Mucosa of rectum (tissue), 2 donors: ENCODE measurements at regions not wholly inside any gene's neighbourhood (a gene's known extent, or its start where the extent isn't known, plus 50 kb on each side); places are given as distances from the start of the nearest gene placed in this dataset.

Source experiments
- H3K27ac ChIP-seq, 2 donors: one replicate each; pipeline ENCODE4 v1.7.0; 2013; ENCODE audit warnings: inconsistent platforms in 2 of 2, low read depth in 2 of 2, low read length in 2 of 2
- H3K27me3 ChIP-seq, 2 donors: one replicate each; pipeline ENCODE4 v1.7.0; 2013; ENCODE audit warnings: low read length in 2 of 2; ENCODE audit not compliant: control insufficient read depth in 2 of 2, insufficient read depth in 2 of 2
- H3K36me3 ChIP-seq, 2 donors: one replicate each; pipeline ENCODE4 v1.7.0; 2013; ENCODE audit warnings: low read length in 2 of 2; ENCODE audit not compliant: control insufficient read depth in 2 of 2, insufficient read depth in 2 of 2
- H3K4me1 ChIP-seq, 2 donors: one replicate each; pipeline ENCODE4 v1.7.0; 2013; ENCODE audit warnings: low read length in 2 of 2, mild to moderate bottlenecking in 1 of 2; ENCODE audit not compliant: control insufficient read depth in 2 of 2, insufficient read depth in 2 of 2
- H3K4me3 ChIP-seq, 2 donors: one replicate each; pipeline ENCODE4 v1.7.0; 2013; ENCODE audit warnings: low read length in 2 of 2
- H3K9ac ChIP-seq, 2 donors: one replicate each; pipeline ENCODE4 v1.7.0; 2013; ENCODE audit warnings: low read length in 2 of 2, low read depth in 1 of 2, mild to moderate bottlenecking in 1 of 2
- H3K9me3 ChIP-seq, 2 donors: one replicate each; pipeline ENCODE4 v1.7.0; 2013; ENCODE audit warnings: low read length in 2 of 2; ENCODE audit not compliant: control insufficient read depth in 2 of 2
- donor health status: healthy.
- donor health status: Normal muscosa, but diverticular disease.

- Histone ChIP-seq H3K27ac (peak overlapping the region; percentile 80 to 83), H3K4me3 (peak overlapping the region; percentile 56 to 66), H3K27me3 (no peaks in the 10 kb centered on the region), H3K4me1 (peaks cover 43 to 59% of the 10 kb centered on the region in 2 donors), H3K9ac (peak overlapping the region; percentile 73 to 81), H3K36me3 (no peaks in the 10 kb centered on the region), H3K9me3 (no peaks in the 10 kb centered on the region)
Measured at GRCh38 chr20:50378170-50379000, 131.8 kb upstream of the PTPN1 start.

- peaks cover 44 to 57% of the 10 kb centered on the region in 2 donors for H3K4me1 ChIP-seq
- peak overlapping the region; percentile 56 to 66 for H3K4me3 ChIP-seq
- no peaks in the 10 kb centered on the region for H3K9me3 ChIP-seq
- no peaks in the 10 kb centered on the region for H3K36me3 ChIP-seq
- H3K27ac ChIP-seq: peak overlapping the region; percentile 80 to 83
- no peaks in the 10 kb centered on the region for H3K27me3 ChIP-seq
- H3K9ac ChIP-seq: peak overlapping the region; percentile 73 to 81
Measured at GRCh38 chr20:50379049-50379990, 130.9 kb upstream of the PTPN1 start.

- no peak overlapping the region for H3K4me3 ChIP-seq
- H3K36me3 ChIP-seq: no peaks in the 10 kb centered on the region
- H3K4me1 ChIP-seq: peaks cover 44 to 55% of the 10 kb centered on the region in 2 donors
- H3K9ac ChIP-seq: peak overlapping the region; percentile 43 to 52
- H3K27ac ChIP-seq: peak overlapping the region; percentile 80 to 83
- H3K27me3 ChIP-seq: no peaks in the 10 kb centered on the region
- no peaks in the 10 kb centered on the region for H3K9me3 ChIP-seq
Measured at GRCh38 chr20:50379991-50380696, 130.0 kb upstream of the PTPN1 start.

GRCh38 chr20:50380697-50381040 is 129.5 kb upstream of the PTPN1 start:
- peak overlapping the region in 1 of 2 donors; percentile 38 for H3K9ac ChIP-seq
- peaks cover 44 to 55% of the 10 kb centered on the region in 2 donors for H3K4me1 ChIP-seq

GRCh38 chr20:50381075-50381732 is 129.0 kb upstream of the PTPN1 start:
- Histone ChIP-seq H3K9me3 (no peaks in the 10 kb centered on the region), H3K36me3 (no peaks in the 10 kb centered on the region), H3K27me3 (no peaks in the 10 kb centered on the region), H3K4me1 (peaks cover 44 to 55% of the 10 kb centered on the region in 2 donors), H3K4me3 (no peak overlapping the region), H3K9ac (peak overlapping the region in 1 of 2 donors; percentile 38), H3K27ac (peak overlapping the region; percentile 74 to 91)

More at GRCh38 chr20:50380697-50381040, 129.5 kb upstream of the PTPN1 start:
- H3K27ac ChIP-seq: no peak overlapping the region
- no peaks in the 10 kb centered on the region for H3K9me3 ChIP-seq
- H3K36me3 ChIP-seq: no peaks in the 10 kb centered on the region
- H3K4me3 ChIP-seq: no peak overlapping the region
- no peaks in the 10 kb centered on the region for H3K27me3 ChIP-seq

GRCh38 chr20:50381771-50382593 is 128.2 kb upstream of the PTPN1 start:
- Histone ChIP-seq H3K9ac (peak overlapping the region; percentile 17 to 38), H3K4me1 (peaks cover 44 to 55% of the 10 kb centered on the region in 2 donors), H3K36me3 (no peaks in the 10 kb centered on the region), H3K4me3 (peak overlapping the region in 1 of 2 donors; percentile 55), H3K9me3 (no peaks in the 10 kb centered on the region), H3K27me3 (no peaks in the 10 kb centered on the region), H3K27ac (peak overlapping the region; percentile 74 to 91)

- H3K9me3 ChIP-seq: no peaks in the 10 kb centered on the region
- H3K27ac ChIP-seq: peak overlapping the region in 1 of 2 donors; percentile 30
- H3K36me3 ChIP-seq: no peaks in the 10 kb centered on the region
- no peaks in the 10 kb centered on the region for H3K27me3 ChIP-seq
- peaks cover 37 to 53% of the 10 kb centered on the region in 2 donors for H3K4me1 ChIP-seq
- H3K9ac ChIP-seq: peak overlapping the region in 1 of 2 donors; percentile 11
- H3K4me3 ChIP-seq: no peak overlapping the region
Measured at GRCh38 chr20:50385733-50386640, 124.2 kb upstream of the PTPN1 start.

- Histone ChIP-seq H3K36me3 (no peaks in the 10 kb centered on the region), H3K27me3 (no peaks in the 10 kb centered on the region), H3K9ac (peak overlapping the region in 1 of 2 donors; percentile 11), H3K27ac (no peak overlapping the region), H3K9me3 (no peaks in the 10 kb centered on the region), H3K4me3 (no peak overlapping the region), H3K4me1 (peaks cover 38 to 48% of the 10 kb centered on the region in 2 donors)
Measured at GRCh38 chr20:50386641-50386960, 123.6 kb upstream of the PTPN1 start.
